B cell (primary cell): ENCODE measurements at regions not wholly inside any gene's neighbourhood (a gene's known extent, or its start where the extent isn't known, plus 50 kb on each side); places are given as distances from the start of the nearest gene placed in this dataset.

Source experiments
- ATAC-seq: fragments of 200-7000 bp; cut with Tn5 transposase; one replicate; pipeline ENCODE4 v1.10.0; 2021; ENCODE audit warnings: low read depth, mild to moderate bottlenecking, moderate number of reproducible peaks, moderate library complexity
- CTCF ChIA-PET: fragments of 350-600 bp; sonication (Branson Sonifier 250); formaldehyde crosslinking; loops from one replicate; lab custom pipeline; 2021; ENCODE audit warnings: antibody characterized with exemption, inconsistent platforms; lab: Charles Lee
- POLR2A ChIA-PET: fragments of 350-600 bp; sonication (Branson Sonifier 250); formaldehyde crosslinking; loops from one replicate; lab custom pipeline; 2021; ENCODE audit warnings: antibody characterized with exemption; lab: Charles Lee
- DNase-seq: peaks from one replicate; pipeline ENCODE4 v3.0.0; 2013
- H2AFZ ChIP-seq: 2 replicates; pipeline ENCODE4 v1.6.1; 2012; ENCODE audit warnings: mild to moderate bottlenecking, low read depth, low read length; ENCODE audit not compliant: insufficient read depth, poor library complexity, severe bottlenecking
- H3K27ac ChIP-seq, 2 donors: 1 replicate in 1 of 2; 2 replicates in 1 of 2; pipeline ENCODE4 v1.5.1; 2012 to 2013; ENCODE audit warnings: low read length in 2 of 2, mild to moderate bottlenecking in 2 of 2, moderate library complexity in 1 of 2
- H3K27me3 ChIP-seq, 4 experiments: fragments of 200-600 bp in 1 of 4; sonication (generic) in 1 of 4; replicated peaks in 1 of 4; 1 replicate in 2 of 4; 2 replicates in 2 of 4; pipeline versions ENCODE4 v1.6.1 to v1.7.0; 2013 to 2016; ENCODE audit warnings: low read length in 3 of 4, mild to moderate bottlenecking in 2 of 4, mixed read lengths in 1 of 4, moderate library complexity in 1 of 4; ENCODE audit not compliant: insufficient read depth in 4 of 4, control insufficient read depth in 3 of 4; ENCODE audit errors: control extremely low read depth in 1 of 4
- H3K36me3 ChIP-seq, 2 experiments: replicated peaks in 1 of 2; 1 replicate in 1 of 2; 2 replicates in 1 of 2; pipeline versions ENCODE4 v1.6.1 to v1.7.1; 2013; ENCODE audit warnings: low read length in 1 of 2; ENCODE audit not compliant: insufficient read depth in 2 of 2, control insufficient read depth in 1 of 2; ENCODE audit errors: control extremely low read depth in 1 of 2, extremely low read depth in 1 of 2
- H3K4me1 ChIP-seq, 2 donors: fragments of 200-600 bp in 1 of 2; sonication (generic) in 1 of 2; 1 replicate in 1 of 2; 2 replicates in 1 of 2; pipeline versions ENCODE4 v1.5.1 to v1.6.1; 2013 to 2017; ENCODE audit warnings: low read length in 2 of 2; ENCODE audit not compliant: control insufficient read depth in 2 of 2, insufficient read depth in 2 of 2
- H3K4me2 ChIP-seq: replicated peaks from 2 replicates; pipeline ENCODE3; 2012; ENCODE audit warnings: mild to moderate bottlenecking, low read depth, low read length; ENCODE audit not compliant: poor library complexity, severe bottlenecking
- H3K4me3 ChIP-seq, 5 experiments: fragments of 200-600 bp in 1 of 5; sonication (generic) in 1 of 5; 1 replicate in 3 of 5; 2 replicates in 2 of 5; pipeline versions ENCODE4 v1.5.1 to v1.7.0; 2011 to 2016; ENCODE audit warnings: low read length in 4 of 5, mild to moderate bottlenecking in 4 of 5, low read depth in 2 of 5, control low read depth in 1 of 5, moderate library complexity in 1 of 5; ENCODE audit not compliant: insufficient read depth in 1 of 5; ENCODE audit errors: control extremely low read depth in 1 of 5, extremely low read depth in 1 of 5
- H3K79me2 ChIP-seq: fragments of 200-600 bp; sonication (generic); one replicate; pipeline ENCODE4 v1.6.0; 2016; ENCODE audit warnings: low read length; ENCODE audit not compliant: control insufficient read depth, insufficient read depth
- H3K9ac ChIP-seq: fragments of 200-600 bp; sonication (generic); 2 replicates; pipeline ENCODE4 v1.6.1; 2017; ENCODE audit warnings: mild to moderate bottlenecking, low read length, moderate library complexity
- H3K9me3 ChIP-seq, 3 donors: one replicate each; pipeline versions ENCODE4 v1.6.1 to v1.7.1; 2013; ENCODE audit warnings: low read length in 2 of 3; ENCODE audit not compliant: control insufficient read depth in 2 of 3, insufficient read depth in 1 of 3; ENCODE audit errors: control extremely low read depth in 1 of 3
- H4K20me1 ChIP-seq: 2 replicates; pipeline ENCODE4 v1.6.0; 2012; ENCODE audit warnings: mild to moderate bottlenecking, low read length; ENCODE audit not compliant: insufficient read depth, control insufficient read depth, poor library complexity, severe bottlenecking
- H3K27ac Mint-ChIP-seq: one replicate; pipeline ENCODE4 v1.8.0; 2021; ENCODE audit warnings: mixed read lengths
- H3K27me3 Mint-ChIP-seq: one replicate; pipeline ENCODE4 v1.8.0; 2021; ENCODE audit warnings: mixed read lengths
- H3K4me1 Mint-ChIP-seq: one replicate; pipeline ENCODE4 v1.8.0; 2021; ENCODE audit warnings: mixed read lengths
- H3K4me3 Mint-ChIP-seq: one replicate; pipeline ENCODE4 v1.8.0; 2021; ENCODE audit warnings: mixed read lengths
- H3K9me3 Mint-ChIP-seq: one replicate; pipeline ENCODE4 v1.8.0; 2022; ENCODE audit warnings: mixed read lengths; ENCODE audit not compliant: insufficient read depth
- EZH2 ChIP-seq: IDR thresholded peaks from 2 replicates; pipeline ENCODE4 v1.6.1; 2012; ENCODE audit warnings: borderline replicate concordance, low read depth, mild to moderate bottlenecking, moderate library complexity, low read length; ENCODE audit not compliant: insufficient read depth, poor library complexity, severe bottlenecking
- WGBS: methylation state at CpG from one replicate; pipeline ENCODE4 v1.1.5; 2013; ENCODE audit warnings: missing lambda C conversion rate; ENCODE audit not compliant: insufficient coverage; 5-methylcytosine and 5-hydroxymethylcytosine counted together
- intact Hi-C: fragments of 100-400 bp; cut with micrococcal nuclease; formaldehyde crosslinking; loops from one replicate; pipeline ENCODE4 v1.10.0; 2022
- TF ChIP-seq, protein P1 (sequence below): fragments of 200-600 bp; IDR thresholded peaks from one replicate; pipeline ENCODE4 v1.8.0; 2022; ENCODE audit warnings: antibody characterized with exemption, mild to moderate bottlenecking

DNA sequence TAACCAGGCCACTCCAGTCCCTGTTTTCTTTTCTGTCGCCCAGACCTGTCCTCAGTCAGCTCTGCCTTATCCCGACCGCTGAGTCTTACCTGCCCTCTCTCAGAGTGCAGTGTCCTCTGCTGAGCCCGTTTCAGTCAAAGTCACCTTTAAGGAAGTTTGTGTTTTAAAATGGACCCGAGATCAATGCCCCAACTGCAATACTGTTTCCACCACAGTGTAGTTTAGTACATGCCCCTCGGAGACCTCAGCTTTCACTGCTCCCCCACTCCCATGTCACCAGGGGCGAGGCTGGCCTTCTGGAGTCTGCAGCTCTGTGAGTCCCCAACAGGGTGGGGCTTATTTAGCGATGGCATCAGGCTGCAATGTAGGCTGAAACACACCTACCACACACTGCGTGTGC lies 248.4 kb upstream of the TSHZ3 start:
- Histone ChIP-seq H3K79me2 (no peaks in the 10 kb centered on the region), H3K27me3 (no peaks in the 10 kb centered on the region), H2AFZ (no peak overlapping the region), H3K9ac (no peak overlapping the region), H3K4me3 (no peak overlapping the region), H3K4me1 (no peaks in the 10 kb centered on the region), H3K4me2 (no peak overlapping the region), H3K9me3 (peaks cover 0 to 25% (median 0%) of the 10 kb centered on the region in 3 donors), H3K36me3 (no peaks in the 10 kb centered on the region), H3K27ac (no peak overlapping the region), H4K20me1 (no peaks in the 10 kb centered on the region)
- Mint-ChIP-seq H3K4me1 (no peaks in the 10 kb centered on the region), H3K27ac (no peak overlapping the region), H3K27me3 (no peaks in the 10 kb centered on the region), H3K4me3 (no peak overlapping the region), H3K9me3 (no peaks in the 10 kb centered on the region)
- DNase-seq (no peak), ATAC-seq (no peak)
- ChIA-PET CTCF (no interaction called here), POLR2A (no interaction called here)
- intact Hi-C loops: no loop called here
- WGBS: 88% methylated on average over 2 of the region's 9 CpGs
- TF ChIP-seq, protein P1, sequence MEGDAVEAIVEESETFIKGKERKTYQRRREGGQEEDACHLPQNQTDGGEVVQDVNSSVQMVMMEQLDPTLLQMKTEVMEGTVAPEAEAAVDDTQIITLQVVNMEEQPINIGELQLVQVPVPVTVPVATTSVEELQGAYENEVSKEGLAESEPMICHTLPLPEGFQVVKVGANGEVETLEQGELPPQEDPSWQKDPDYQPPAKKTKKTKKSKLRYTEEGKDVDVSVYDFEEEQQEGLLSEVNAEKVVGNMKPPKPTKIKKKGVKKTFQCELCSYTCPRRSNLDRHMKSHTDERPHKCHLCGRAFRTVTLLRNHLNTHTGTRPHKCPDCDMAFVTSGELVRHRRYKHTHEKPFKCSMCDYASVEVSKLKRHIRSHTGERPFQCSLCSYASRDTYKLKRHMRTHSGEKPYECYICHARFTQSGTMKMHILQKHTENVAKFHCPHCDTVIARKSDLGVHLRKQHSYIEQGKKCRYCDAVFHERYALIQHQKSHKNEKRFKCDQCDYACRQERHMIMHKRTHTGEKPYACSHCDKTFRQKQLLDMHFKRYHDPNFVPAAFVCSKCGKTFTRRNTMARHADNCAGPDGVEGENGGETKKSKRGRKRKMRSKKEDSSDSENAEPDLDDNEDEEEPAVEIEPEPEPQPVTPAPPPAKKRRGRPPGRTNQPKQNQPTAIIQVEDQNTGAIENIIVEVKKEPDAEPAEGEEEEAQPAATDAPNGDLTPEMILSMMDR: no peak
- TF ChIP-seq EZH2: no peak

DNA sequence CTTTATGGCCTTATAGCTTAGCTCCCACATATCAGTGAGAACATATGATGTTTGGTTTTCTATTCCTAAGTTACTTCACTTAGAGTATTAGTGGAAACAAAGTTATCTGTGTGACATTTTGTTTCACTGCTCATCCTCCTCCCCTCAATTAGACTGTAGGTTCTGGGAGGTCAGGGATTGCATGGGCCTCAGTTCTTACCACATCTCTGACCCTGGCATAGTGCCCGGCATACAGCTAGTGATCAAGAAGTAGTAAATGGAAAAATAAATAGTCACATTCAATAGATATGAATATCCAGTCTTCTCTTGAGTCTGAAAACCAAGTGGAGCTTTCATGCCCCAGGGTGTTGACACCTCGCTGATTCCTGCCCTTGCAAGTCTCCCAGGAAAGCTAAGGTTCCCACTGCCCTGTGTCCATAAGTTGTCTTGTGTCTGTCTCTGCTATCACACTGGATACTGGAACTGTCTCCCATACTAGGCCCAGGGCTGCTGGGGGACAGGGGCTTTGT lies 249.5 kb upstream of the TSHZ3 start:
- Histone ChIP-seq H3K27me3 (no peaks in the 10 kb centered on the region), H2AFZ (no peak overlapping the region), H4K20me1 (no peaks in the 10 kb centered on the region), H3K4me3 (no peak overlapping the region), H3K79me2 (no peaks in the 10 kb centered on the region), H3K9me3 (peaks cover 0 to 23% (median 0%) of the 10 kb centered on the region in 3 donors), H3K36me3 (no peaks in the 10 kb centered on the region), H3K4me2 (no peak overlapping the region), H3K27ac (no peak overlapping the region), H3K4me1 (no peaks in the 10 kb centered on the region), H3K9ac (no peak overlapping the region)
- TF ChIP-seq, protein P1: no peak
- TF ChIP-seq EZH2: no peak
- 63% methylated on average over 1 of the region's 2 CpGs for WGBS
- no peak for DNase-seq
- ChIA-PET POLR2A (no interaction called here), CTCF (no interaction called here)
- Mint-ChIP-seq H3K9me3 (no peaks in the 10 kb centered on the region), H3K27me3 (no peaks in the 10 kb centered on the region), H3K4me1 (no peaks in the 10 kb centered on the region), H3K27ac (no peak overlapping the region), H3K4me3 (no peak overlapping the region)
- intact Hi-C loops: no loop called here
- no peak for ATAC-seq
